ENCODE measurements at regions not wholly inside any gene's neighbourhood (a gene's known extent, or its start where the extent isn't known, plus 50 kb on each side); places are given as distances from the start of the nearest gene placed in this dataset.
"Not testable (repeated sequence)": the region's sequence is repeated elsewhere in the genome, so short reads cannot be mapped to it uniquely, and the experiment has no call there.

DNA sequence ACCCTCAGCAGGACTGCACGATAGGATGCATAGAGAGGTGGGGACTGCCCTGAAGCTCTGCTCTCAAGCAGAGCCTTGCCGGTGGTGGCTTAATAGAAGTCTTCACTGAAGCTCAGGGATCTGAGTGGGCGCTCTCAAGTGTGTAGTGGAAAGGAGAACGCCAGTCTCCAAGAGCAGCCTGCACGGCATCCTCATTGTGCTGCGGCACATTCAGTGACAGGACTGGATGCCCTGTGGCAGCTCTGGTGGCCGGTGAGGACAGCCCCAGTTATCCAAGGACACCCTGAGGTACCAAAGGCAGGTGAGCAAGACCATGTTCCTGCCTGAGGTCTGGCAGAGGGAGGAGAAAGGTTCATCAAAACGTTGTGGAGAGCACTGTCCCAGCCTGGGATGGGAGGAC, 98.8 kb upstream of the SPATA31A3 start:
- POLR2A ChIA-PET; RAD21 ChIA-PET (ENCODE audit: low non-redundant PET in 1 of 2, low total read pairs in 2 of 2, uncharacterized antibody in 2 of 2, unreplicated experiment in 2 of 2); H3K79me2 ChIP-seq (ENCODE audit: insufficient read depth, low read length); H3K4me1 ChIP-seq (ENCODE audit: control insufficient read depth in 1 of 2, insufficient read depth in 2 of 2, low read length in 2 of 2); H3K9me3 ChIP-seq (ENCODE audit: control insufficient read depth in 1 of 2, insufficient read depth in 1 of 2, low read depth in 1 of 2, low read length in 2 of 2); H3K4me2 ChIP-seq (ENCODE audit: low read length); BruUV-seq (replicated peaks); DNase-seq (ENCODE audit: low read depth, low spot score); H3K9ac ChIP-seq (ENCODE audit: low read length); H3K27ac ChIP-seq (ENCODE audit: low read depth, low read length); CTCF ChIA-PET; H3K9me2 ChIP-seq (ENCODE audit: insufficient read depth); H3K4me3 ChIP-seq (replicated peaks in 1 of 2; ENCODE audit: low read depth in 1 of 2, low read length in 2 of 2); H3K36me3 ChIP-seq (ENCODE audit: control insufficient read depth in 1 of 2, insufficient read depth in 2 of 2, low read length in 2 of 2); intact Hi-C loops (cut with micrococcal nuclease); H3K27me3 ChIP-seq (ENCODE audit: insufficient read depth, low read length); H4K20me1 ChIP-seq (ENCODE audit: insufficient read depth); ATAC-seq; H2AFZ ChIP-seq (ENCODE audit: low read depth, low read length, poor library complexity, severe bottlenecking): not testable (repeated sequence)

GRCh38 chr9:67086862-67087261, 94.5 kb upstream of the SPATA31A3 start:
- H3K4me1 ChIP-seq (ENCODE audit: control insufficient read depth in 1 of 2, insufficient read depth in 2 of 2, low read length in 2 of 2); intact Hi-C loops (cut with micrococcal nuclease); H3K79me2 ChIP-seq (ENCODE audit: insufficient read depth, low read length); H3K4me3 ChIP-seq (replicated peaks in 1 of 2; ENCODE audit: low read depth in 1 of 2, low read length in 2 of 2); H3K9ac ChIP-seq (ENCODE audit: low read length); H3K4me2 ChIP-seq (ENCODE audit: low read length); H3K27me3 ChIP-seq (ENCODE audit: insufficient read depth, low read length); BruUV-seq (replicated peaks); H4K20me1 ChIP-seq (ENCODE audit: insufficient read depth); H2AFZ ChIP-seq (ENCODE audit: low read depth, low read length, poor library complexity, severe bottlenecking); H3K36me3 ChIP-seq (ENCODE audit: control insufficient read depth in 1 of 2, insufficient read depth in 2 of 2, low read length in 2 of 2); ATAC-seq; CTCF ChIA-PET; H3K9me2 ChIP-seq (ENCODE audit: insufficient read depth); RAD21 ChIA-PET (ENCODE audit: low non-redundant PET in 1 of 2, low total read pairs in 2 of 2, uncharacterized antibody in 2 of 2, unreplicated experiment in 2 of 2); POLR2A ChIA-PET; H3K9me3 ChIP-seq (ENCODE audit: control insufficient read depth in 1 of 2, insufficient read depth in 1 of 2, low read depth in 1 of 2, low read length in 2 of 2); DNase-seq (ENCODE audit: low read depth, low spot score); H3K27ac ChIP-seq (ENCODE audit: low read depth, low read length): not testable (repeated sequence)

DNA sequence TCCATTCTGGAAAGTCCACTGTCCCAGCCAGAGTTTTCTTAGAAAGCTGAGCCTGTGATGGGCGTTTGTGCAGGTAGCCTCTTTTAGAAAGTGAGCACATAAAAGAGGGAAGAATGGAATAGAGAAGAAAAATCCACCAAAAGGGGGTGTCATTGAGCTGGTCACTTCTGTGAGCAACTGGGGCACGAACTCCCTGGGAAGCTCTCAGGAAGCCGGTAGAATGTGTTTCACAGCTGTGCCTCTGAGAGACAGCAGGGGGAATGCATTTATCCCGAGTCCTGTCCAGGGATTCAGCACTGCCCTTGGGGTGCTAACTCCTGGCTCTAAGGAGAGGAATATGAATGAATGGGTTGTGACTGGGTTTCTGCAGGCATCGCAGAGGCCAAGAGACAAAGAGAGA, 73.8 kb upstream of the SPATA31A3 start:
- POLR2A ChIA-PET; BruUV-seq (replicated peaks); H3K36me3 ChIP-seq (ENCODE audit: control insufficient read depth in 1 of 2, insufficient read depth in 2 of 2, low read length in 2 of 2); H3K9me2 ChIP-seq (ENCODE audit: insufficient read depth); CTCF ChIA-PET; H3K4me1 ChIP-seq (ENCODE audit: control insufficient read depth in 1 of 2, insufficient read depth in 2 of 2, low read length in 2 of 2); RAD21 ChIA-PET (ENCODE audit: low non-redundant PET in 1 of 2, low total read pairs in 2 of 2, uncharacterized antibody in 2 of 2, unreplicated experiment in 2 of 2); DNase-seq (ENCODE audit: low read depth, low spot score); H3K9me3 ChIP-seq (ENCODE audit: control insufficient read depth in 1 of 2, insufficient read depth in 1 of 2, low read depth in 1 of 2, low read length in 2 of 2); H3K27me3 ChIP-seq (ENCODE audit: insufficient read depth, low read length); H3K27ac ChIP-seq (ENCODE audit: low read depth, low read length); H2AFZ ChIP-seq (ENCODE audit: low read depth, low read length, poor library complexity, severe bottlenecking); H3K79me2 ChIP-seq (ENCODE audit: insufficient read depth, low read length); intact Hi-C loops (cut with micrococcal nuclease); H3K4me2 ChIP-seq (ENCODE audit: low read length); H3K4me3 ChIP-seq (replicated peaks in 1 of 2; ENCODE audit: low read depth in 1 of 2, low read length in 2 of 2); H3K9ac ChIP-seq (ENCODE audit: low read length); H4K20me1 ChIP-seq (ENCODE audit: insufficient read depth): not testable (repeated sequence)
- TF ChIP-seq RAD21 (IDR thresholded peaks at IDR 0.05; ENCODE audit: low read depth) = 0 out of 2 replicates have a peak, but pooled peaks have one; percentile 11
- ATAC-seq = peak; percentile 68

GRCh38 chr9:67058898-67059715, 66.8 kb upstream of the SPATA31A3 start:
- H3K9ac ChIP-seq (ENCODE audit: low read length); H4K20me1 ChIP-seq (ENCODE audit: insufficient read depth); H3K9me3 ChIP-seq (ENCODE audit: control insufficient read depth in 1 of 2, insufficient read depth in 1 of 2, low read depth in 1 of 2, low read length in 2 of 2); H3K27me3 ChIP-seq (ENCODE audit: insufficient read depth, low read length); H3K36me3 ChIP-seq (ENCODE audit: control insufficient read depth in 1 of 2, insufficient read depth in 2 of 2, low read length in 2 of 2); H3K4me1 ChIP-seq (ENCODE audit: control insufficient read depth in 1 of 2, insufficient read depth in 2 of 2, low read length in 2 of 2); CTCF ChIA-PET; RAD21 ChIA-PET (ENCODE audit: low non-redundant PET in 1 of 2, low total read pairs in 2 of 2, uncharacterized antibody in 2 of 2, unreplicated experiment in 2 of 2); POLR2A ChIA-PET; intact Hi-C loops (cut with micrococcal nuclease); H2AFZ ChIP-seq (ENCODE audit: low read depth, low read length, poor library complexity, severe bottlenecking); H3K79me2 ChIP-seq (ENCODE audit: insufficient read depth, low read length); H3K27ac ChIP-seq (ENCODE audit: low read depth, low read length); BruUV-seq (replicated peaks); H3K9me2 ChIP-seq (ENCODE audit: insufficient read depth); DNase-seq (ENCODE audit: low read depth, low spot score): not testable (repeated sequence)
- H3K4me3 ChIP-seq (replicated peaks in 1 of 2; ENCODE audit: low read depth in 1 of 2, low read length in 2 of 2) = peak overlapping the region; percentile 20 to 25; a peak in 2 of 4 replicates
- peak; percentile 92 for ATAC-seq
- peak overlapping the region; percentile 46 for H3K4me2 ChIP-seq (ENCODE audit: low read length)

Measured in HCT116 (cell line).